GM21723 (cell line): ENCODE measurements at regions not wholly inside any gene's neighbourhood (a gene's known extent, or its start where the extent isn't known, plus 50 kb on each side); places are given as distances from the start of the nearest gene placed in this dataset.

ENCODE experiments used
- ATAC-seq: cut with Tn5 transposase; IDR thresholded peaks from one replicate; pipeline ENCODE4 v1.9.1; 2021; ENCODE audit warnings: mild to moderate bottlenecking, moderate library complexity; ENCODE audit not compliant: unreplicated experiment

GRCh38 chr6:23002044-23002619, 432.8 kb downstream of the HDGFL1 start:
- ATAC-seq: no peak

- ATAC-seq: no peak
Observed at GRCh38 chr6:23003671-23004467, 434.5 kb downstream of the HDGFL1 start.

- no peak for ATAC-seq
Observed at GRCh38 chr6:23006656-23007055, 437.3 kb downstream of the HDGFL1 start.

- no peak for ATAC-seq
Observed at GRCh38 chr6:23011615-23012014, 442.2 kb downstream of the HDGFL1 start.

- ATAC-seq: no peak
Observed at GRCh38 chr6:23013776-23014175, 444.4 kb downstream of the HDGFL1 start.

GRCh38 chr6:23016696-23017095, 447.3 kb downstream of the HDGFL1 start:
- ATAC-seq: no peak

- ATAC-seq: no peak
Observed at GRCh38 chr6:23021487-23021886, 452.1 kb downstream of the HDGFL1 start.

GRCh38 chr6:23027281-23027680, 457.9 kb downstream of the HDGFL1 start:
- no peak for ATAC-seq

- no peak for ATAC-seq
Observed at GRCh38 chr6:23031986-23032385, 462.6 kb downstream of the HDGFL1 start.

- no peak for ATAC-seq
Observed at GRCh38 chr6:23034926-23035325, 465.6 kb downstream of the HDGFL1 start.

- no peak for ATAC-seq
Observed at GRCh38 chr6:23036406-23036983, 467.1 kb downstream of the HDGFL1 start.

GRCh38 chr6:23040899-23041298, 471.5 kb downstream of the HDGFL1 start:
- ATAC-seq: no peak

GRCh38 chr6:23045280-23045679, 475.9 kb downstream of the HDGFL1 start:
- no peak for ATAC-seq

- ATAC-seq: no peak
Observed at GRCh38 chr6:23055523-23055922, 486.2 kb downstream of the HDGFL1 start.

- ATAC-seq: no peak
Observed at GRCh38 chr6:23073821-23074220, 504.5 kb downstream of the HDGFL1 start.

- ATAC-seq: no peak
Observed at GRCh38 chr6:23077772-23078171, 508.4 kb downstream of the HDGFL1 start.

GRCh38 chr6:23081701-23082100, 512.3 kb downstream of the HDGFL1 start:
- no peak for ATAC-seq

- no peak for ATAC-seq
Observed at GRCh38 chr6:23086100-23086499, 516.7 kb downstream of the HDGFL1 start.

GRCh38 chr6:23087471-23087870, 518.1 kb downstream of the HDGFL1 start:
- ATAC-seq: no peak

GRCh38 chr6:23088761-23089160, 519.4 kb downstream of the HDGFL1 start:
- no peak for ATAC-seq

GRCh38 chr6:23089981-23090380, 520.6 kb downstream of the HDGFL1 start:
- no peak for ATAC-seq

GRCh38 chr6:23091795-23092194, 522.4 kb downstream of the HDGFL1 start:
- ATAC-seq: no peak
